PC-3 (cell line): ENCODE measurements at regions not wholly inside any gene's neighbourhood (a gene's known extent, or its start where the extent isn't known, plus 50 kb on each side); places are given as distances from the start of the nearest gene placed in this dataset.

Experiments used
- ATAC-seq: fragments of 200-7000 bp; cut with Tn5 transposase; 2 replicates; pipeline ENCODE4 v1.9.1; 2020; ENCODE audit warnings: mild to moderate bottlenecking, moderate library complexity
- BruUV-seq: library from RNA; stranded (reverse); fragments of 400-500 nt; replicated peaks from 2 replicates; lab custom pipeline; 2021; lab: Mats Ljungman, UMichigan
- CTCF ChIA-PET: fragments of 300-600 bp; sonication (Branson Sonifier 250); formaldehyde crosslinking; loops from one replicate; lab custom pipeline; 2022; ENCODE audit warnings: antibody characterized with exemption; lab: Charles Lee
- POLR2A ChIA-PET: fragments of 300-600 bp; sonication (Branson Sonifier 250); formaldehyde crosslinking; loops from one replicate; lab custom pipeline; 2022; ENCODE audit warnings: antibody characterized with exemption; ENCODE audit not compliant: unreplicated experiment; lab: Charles Lee
- DNase-seq: peaks from one replicate; pipeline ENCODE4 v3.0.0-alpha.2; 2015
- H2AFZ ChIP-seq: fragments of 300-600 bp; sonication (generic); 2 replicates; pipeline ENCODE4 v1.6.0; 2016; ENCODE audit warnings: antibody characterized with exemption, low read length
- H3F3A ChIP-seq: fragments of 300-600 bp; sonication (generic); one replicate; pipeline ENCODE4 v1.6.0; 2017; ENCODE audit warnings: antibody characterized with exemption, low read length, control low read depth, mild to moderate bottlenecking; ENCODE audit not compliant: unreplicated experiment
- H3K27ac ChIP-seq: fragments of 300-600 bp; sonication (generic); 2 replicates; pipeline ENCODE4 v1.5.1; 2016; ENCODE audit warnings: mild to moderate bottlenecking, low read length
- H3K27me3 ChIP-seq: fragments of 300-600 bp; sonication (generic); 2 replicates; pipeline ENCODE4 v1.6.1; 2016; ENCODE audit warnings: low read length, mixed read lengths
- H3K36me3 ChIP-seq: fragments of 300-600 bp; sonication (generic); 2 replicates; pipeline ENCODE4 v1.6.1; 2016; ENCODE audit warnings: low read depth, mixed run types, low read length, mixed read lengths
- H3K4me1 ChIP-seq: fragments of 300-600 bp; sonication (generic); 2 replicates; pipeline ENCODE4 v1.5.1; 2016; ENCODE audit warnings: low read length; ENCODE audit not compliant: insufficient read depth
- H3K4me2 ChIP-seq: fragments of 300-600 bp; sonication (generic); 2 replicates; pipeline ENCODE4 v1.6.0; 2016; ENCODE audit warnings: low read length
- H3K4me3 ChIP-seq: fragments of 300-600 bp; sonication (generic); 2 replicates; pipeline ENCODE4 v1.5.1; 2016; ENCODE audit warnings: mild to moderate bottlenecking, low read length, mixed read lengths
- H3K79me2 ChIP-seq: fragments of 300-600 bp; sonication (generic); 2 replicates; pipeline ENCODE4 v1.6.1; 2017; ENCODE audit warnings: low read length, mixed read lengths
- H3K9ac ChIP-seq: fragments of 300-600 bp; sonication (generic); 2 replicates; pipeline ENCODE4 v1.6.0; 2016; ENCODE audit warnings: mild to moderate bottlenecking, low read length
- H3K9me2 ChIP-seq: fragments of 300-600 bp; sonication (generic); replicated peaks from 2 replicates; pipeline ENCODE4 v1.6.1; 2016; ENCODE audit warnings: mixed run types, low read length, mixed read lengths
- H3K9me3 ChIP-seq: fragments of 300-600 bp; sonication (generic); 2 replicates; pipeline ENCODE4 v1.6.1; 2016; ENCODE audit warnings: low read length, mixed read lengths
- H4K20me1 ChIP-seq: fragments of 300-600 bp; sonication (generic); 2 replicates; pipeline ENCODE4 v1.6.1; 2016; ENCODE audit warnings: low read length, mixed read lengths
- CTCF ChIP-seq: fragments of 300-600 bp; sonication (generic); conservative IDR thresholded peaks from 2 replicates; pipeline ENCODE4 v1.5.1; 2017; ENCODE audit warnings: antibody characterized with exemption, low read depth, mild to moderate bottlenecking, low read length
- EZH2 ChIP-seq: fragments of 300-600 bp; sonication (generic); IDR thresholded peaks from one replicate; pipeline ENCODE4 v1.6.1; 2017; ENCODE audit warnings: antibody characterized with exemption, mild to moderate bottlenecking, low read length; ENCODE audit not compliant: unreplicated experiment
- EZH2phosphoT487 ChIP-seq: fragments of 300-600 bp; sonication (generic); IDR thresholded peaks from 2 replicates; pipeline ENCODE4 v1.6.1; 2018; ENCODE audit warnings: mild to moderate bottlenecking, antibody characterized with exemption, low read length, borderline replicate concordance
- intact Hi-C: fragments of 100-400 bp; cut with micrococcal nuclease; formaldehyde crosslinking; loops from 2 replicates; pipeline ENCODE4 v1.9.0; 2023

GRCh38 chr5:114565871-114566270, 204.0 kb downstream of the KCNN2 start:
- no peaks in the 10 kb centered on the region for H3F3A ChIP-seq
- ChIA-PET CTCF (no interaction called here), POLR2A (no interaction called here)
- BruUV-seq = no TSS peak
- H3K4me2 ChIP-seq = no peak overlapping the region
- TF ChIP-seq EZH2phosphoT487 (no peak), EZH2 (no peak), CTCF (no peak)
- H3K27me3 ChIP-seq = no peaks in the 10 kb centered on the region
- H3K36me3 ChIP-seq = no peaks in the 10 kb centered on the region
- intact Hi-C loops = no loop called here
- H2AFZ ChIP-seq = no peak overlapping the region
- no peaks in the 10 kb centered on the region for H3K79me2 ChIP-seq
- H3K4me3 ChIP-seq = no peak overlapping the region
- H3K9ac ChIP-seq = no peak overlapping the region
- no peaks in the 10 kb centered on the region for H3K4me1 ChIP-seq
- H3K9me3 ChIP-seq = no peaks in the 10 kb centered on the region
- no peaks in the 10 kb centered on the region for H4K20me1 ChIP-seq
- no peak overlapping the region for H3K27ac ChIP-seq
- ATAC-seq = no peak
- DNase-seq = no peak
- H3K9me2 ChIP-seq = no peaks in the 10 kb centered on the region

GRCh38 chr5:114565139-114565538, 203.3 kb downstream of the KCNN2 start:
- Histone ChIP-seq H3K4me3 (no peak overlapping the region), H4K20me1 (no peaks in the 10 kb centered on the region), H3F3A (no peaks in the 10 kb centered on the region), H3K4me2 (no peak overlapping the region), H3K9ac (no peak overlapping the region), H3K79me2 (no peaks in the 10 kb centered on the region), H3K9me2 (no peaks in the 10 kb centered on the region), H3K9me3 (no peaks in the 10 kb centered on the region), H3K27ac (no peak overlapping the region), H2AFZ (no peak overlapping the region), H3K27me3 (no peaks in the 10 kb centered on the region), H3K36me3 (no peaks in the 10 kb centered on the region), H3K4me1 (no peaks in the 10 kb centered on the region)
- intact Hi-C loops = no loop called here
- TF ChIP-seq EZH2phosphoT487 (no peak), CTCF (no peak), EZH2 (no peak)
- BruUV-seq = no TSS peak
- ChIA-PET POLR2A (no interaction called here), CTCF (no interaction called here)
- ATAC-seq (no peak), DNase-seq (no peak)

GRCh38 chr5:114561415-114561814, 199.5 kb downstream of the KCNN2 start:
- DNase-seq (no peak), ATAC-seq (no peak)
- intact Hi-C loops = no loop called here
- TF ChIP-seq CTCF (no peak), EZH2 (no peak), EZH2phosphoT487 (no peak)
- CTCF ChIA-PET = no interaction called here
- Histone ChIP-seq H3K27me3 (no peaks in the 10 kb centered on the region), H3K4me3 (no peak overlapping the region), H3K9me2 (no peaks in the 10 kb centered on the region), H3K36me3 (no peaks in the 10 kb centered on the region), H2AFZ (no peak overlapping the region), H3K27ac (no peak overlapping the region), H4K20me1 (no peaks in the 10 kb centered on the region), H3K4me2 (no peak overlapping the region), H3K79me2 (no peaks in the 10 kb centered on the region), H3F3A (no peaks in the 10 kb centered on the region), H3K9ac (no peak overlapping the region), H3K9me3 (0 out of 2 replicates have a peak, but pooled peaks cover 7% of the 10 kb centered on the region), H3K4me1 (no peaks in the 10 kb centered on the region)
- no TSS peak for BruUV-seq
- POLR2A ChIA-PET = no interaction called here
